SK-N-SH (cell line): ENCODE measurements at regions not wholly inside any gene's neighbourhood (a gene's known extent, or its start where the extent isn't known, plus 50 kb on each side); places are given as distances from the start of the nearest gene placed in this dataset.

ENCODE experiments used
- CTCF ChIA-PET: fragments of 300-600, 350-600 bp; formaldehyde crosslinking; extraction: SDS; loops from one replicate; lab custom pipeline; 2021; lab: Yijun Ruan, JAX
- POLR2A ChIA-PET: fragments of 350-600 bp; sonication (Branson Sonifier 250); formaldehyde crosslinking; extraction: SDS; loops from one replicate; lab custom pipeline; 2020; ENCODE audit warnings: antibody characterized with exemption, inconsistent platforms; lab: Yijun Ruan, JAX
- DNase-seq: peaks from one replicate; pipeline ENCODE4 v3.0.0; 2012
- H2AFZ ChIP-seq: fragments of 200-600 bp; sonication (generic); 2 replicates; pipeline ENCODE4 v1.8.1; 2016; ENCODE audit warnings: antibody characterized with exemption, mild to moderate bottlenecking, low read depth
- H3F3A ChIP-seq: fragments of 200-600 bp; sonication (generic); replicated peaks from 2 replicates; pipeline ENCODE3; 2016; ENCODE audit warnings: antibody characterized with exemption, mild to moderate bottlenecking; ENCODE audit not compliant: insufficient read depth
- H3K27ac ChIP-seq, 2 experiments: fragments of 200-500 bp in 1 of 2; fragments of 200-600 bp in 1 of 2; sonication (Bioruptor generic) in 1 of 2; sonication (generic), shearing (Covaris generic) in 1 of 2; 2 replicates each; pipeline versions ENCODE4 v1.5.1 to v1.6.1; 2014 to 2016; ENCODE audit warnings: low read depth in 2 of 2, inconsistent platforms in 1 of 2, low read length in 1 of 2, mild to moderate bottlenecking in 1 of 2, mixed read lengths in 1 of 2
- H3K27me3 ChIP-seq: fragments of 200-600 bp; sonication (generic), shearing (Covaris generic); 2 replicates; pipeline ENCODE4 v1.6.1; 2016; ENCODE audit warnings: mixed run types; ENCODE audit not compliant: insufficient read depth
- H3K36me3 ChIP-seq, 2 experiments: fragments of 200-500 bp in 1 of 2; fragments of 200-600 bp in 1 of 2; sonication (Bioruptor generic) in 1 of 2; sonication (generic) in 1 of 2; replicated peaks in 1 of 2; 2 replicates each; pipeline versions ENCODE3 to v1.5.1; 2014 to 2016; ENCODE audit warnings: low read length in 1 of 2, mild to moderate bottlenecking in 1 of 2; ENCODE audit not compliant: insufficient read depth in 2 of 2, control insufficient read depth in 1 of 2
- H3K4me1 ChIP-seq, 2 experiments: fragments of 200-500 bp in 1 of 2; fragments of 200-600 bp in 1 of 2; sonication (Bioruptor generic) in 1 of 2; sonication (generic), shearing (Covaris generic) in 1 of 2; 2 replicates each; pipeline versions ENCODE4 v1.5.1 to v1.6.1; 2014 to 2016; ENCODE audit warnings: low read depth in 1 of 2, low read length in 1 of 2, mixed run types in 1 of 2; ENCODE audit not compliant: insufficient read depth in 2 of 2, control insufficient read depth in 1 of 2
- H3K4me2 ChIP-seq: fragments of 200-600 bp; sonication (generic), shearing (Covaris generic); 2 replicates; pipeline ENCODE4 v1.6.1; 2017; ENCODE audit warnings: mixed run types
- H3K4me3 ChIP-seq, 2 experiments: fragments of 200-500 bp in 1 of 2; fragments of 200-600 bp in 1 of 2; sonication (Bioruptor generic) in 1 of 2; sonication (generic), shearing (Covaris generic) in 1 of 2; 2 replicates each; pipeline versions ENCODE4 v1.5.1 to v1.8.1; 2014 to 2016; ENCODE audit warnings: low read depth in 2 of 2, inconsistent platforms in 1 of 2, low read length in 1 of 2, mild to moderate bottlenecking in 1 of 2, mixed read lengths in 1 of 2, moderate library complexity in 1 of 2
- H3K79me2 ChIP-seq: fragments of 200-600 bp; sonication (generic); 2 replicates; pipeline ENCODE4 v1.8.1; 2017; ENCODE audit warnings: mild to moderate bottlenecking; ENCODE audit not compliant: insufficient read depth
- H3K9ac ChIP-seq: fragments of 200-600 bp; sonication (generic); 2 replicates; pipeline ENCODE4 v1.6.1; 2017; ENCODE audit warnings: mixed run types
- H3K9me2 ChIP-seq: fragments of 200-600 bp; sonication (generic); 2 replicates; pipeline ENCODE4 v1.6.1; 2017; ENCODE audit warnings: mixed run types
- H3K9me3 ChIP-seq: fragments of 200-600 bp; sonication (generic); 2 replicates; pipeline ENCODE4 v1.6.1; 2017; ENCODE audit warnings: mixed run types, mild to moderate bottlenecking, moderate library complexity
- H4K20me1 ChIP-seq: fragments of 200-600 bp; sonication (generic); 2 replicates; pipeline ENCODE4 v1.6.1; 2017; ENCODE audit warnings: mild to moderate bottlenecking, mixed run types; ENCODE audit not compliant: insufficient read depth
- CHD2 ChIP-seq: fragments of 150-350 bp; IDR thresholded peaks from 2 replicates; pipeline ENCODE4 v1.6.1; 2018; ENCODE audit warnings: low read length; ENCODE audit not compliant: partially characterized antibody
- EP300 ChIP-seq, 2 experiments: IDR thresholded peaks; 2 replicates each; pipeline versions ENCODE4 v1.4.0 to v1.6.1; 2012; ENCODE audit warnings: borderline replicate concordance in 1 of 2, low read depth in 1 of 2, low read length in 1 of 2
- FOXJ3 ChIP-seq: sonication (generic); formaldehyde crosslinking; IDR thresholded peaks from 2 replicates; pipeline ENCODE4 v1.5.1; 2020; ENCODE audit warnings: mild to moderate bottlenecking, missing genetic modification reagents
- FOXM1 ChIP-seq: IDR thresholded peaks from 2 replicates; pipeline ENCODE4 v1.4.0; 2012; ENCODE audit warnings: low read depth, mild to moderate bottlenecking
- MEF2A ChIP-seq: IDR thresholded peaks from 2 replicates; pipeline ENCODE4 v1.4.0; 2012; ENCODE audit warnings: low read depth, borderline replicate concordance
- MXI1 ChIP-seq: IDR thresholded peaks from 2 replicates; pipeline ENCODE4 v1.6.1; 2012; ENCODE audit warnings: mild to moderate bottlenecking, low read depth, low read length, improper control_type of control experiment
- POLR2AphosphoS5 ChIP-seq: IDR thresholded peaks from 2 replicates; pipeline ENCODE4 v1.6.1; 2012; ENCODE audit warnings: low read depth, low read length
- RAD21 ChIP-seq: IDR thresholded peaks from 2 replicates; pipeline ENCODE4 v1.6.1; 2012; ENCODE audit warnings: mild to moderate bottlenecking, low read length
- RCOR1 ChIP-seq: fragments of 150-350 bp; IDR thresholded peaks from 2 replicates; pipeline ENCODE4 v1.6.1; 2017; ENCODE audit warnings: antibody characterized with exemption, low read length
- RFX5 ChIP-seq: IDR thresholded peaks from 2 replicates; pipeline ENCODE4 v1.6.1; 2012; ENCODE audit warnings: mild to moderate bottlenecking, improper control_type of control experiment, low read length
- RXRA ChIP-seq: IDR thresholded peaks from 2 replicates; pipeline ENCODE4 v1.4.0; 2012; ENCODE audit warnings: low read depth, mild to moderate bottlenecking, borderline replicate concordance
- SIN3A ChIP-seq: IDR thresholded peaks from 2 replicates; pipeline ENCODE4 v1.6.1; 2012; ENCODE audit warnings: low read depth, mild to moderate bottlenecking, low read length, moderate library complexity, borderline replicate concordance
- SMC3 ChIP-seq: IDR thresholded peaks from 2 replicates; pipeline ENCODE4 v1.6.1; 2012; ENCODE audit warnings: low read depth, low read length, improper control_type of control experiment
- TAF1 ChIP-seq: IDR thresholded peaks from 2 replicates; pipeline ENCODE4 v1.6.1; 2012; ENCODE audit warnings: low read depth, mild to moderate bottlenecking, low read length, moderate library complexity, borderline replicate concordance
- TCF12 ChIP-seq: IDR thresholded peaks from 2 replicates; pipeline ENCODE4 v1.4.0; 2012
- TEAD4 ChIP-seq: IDR thresholded peaks from 2 replicates; pipeline ENCODE4 v1.4.0; 2012; ENCODE audit warnings: mild to moderate bottlenecking, borderline replicate concordance; ENCODE audit not compliant: insufficient read depth
- USF1 ChIP-seq: IDR thresholded peaks from 2 replicates; pipeline ENCODE4 v1.4.0; 2012; ENCODE audit warnings: low read depth, borderline replicate concordance
- USF2 ChIP-seq: fragments of 150-350 bp; IDR thresholded peaks from 2 replicates; pipeline ENCODE4 v1.6.1; 2017; ENCODE audit warnings: antibody characterized with exemption, low read length, low read depth, borderline replicate concordance
- YY1 ChIP-seq: IDR thresholded peaks from 2 replicates; pipeline ENCODE4 v1.4.0; 2012; ENCODE audit warnings: low read depth, mild to moderate bottlenecking
- WGBS: methylation state at CpG from one replicate; pipeline ENCODE4 v1.1.6; 2017; ENCODE audit warnings: low lambda C conversion rate; 5-methylcytosine and 5-hydroxymethylcytosine counted together

DNA sequence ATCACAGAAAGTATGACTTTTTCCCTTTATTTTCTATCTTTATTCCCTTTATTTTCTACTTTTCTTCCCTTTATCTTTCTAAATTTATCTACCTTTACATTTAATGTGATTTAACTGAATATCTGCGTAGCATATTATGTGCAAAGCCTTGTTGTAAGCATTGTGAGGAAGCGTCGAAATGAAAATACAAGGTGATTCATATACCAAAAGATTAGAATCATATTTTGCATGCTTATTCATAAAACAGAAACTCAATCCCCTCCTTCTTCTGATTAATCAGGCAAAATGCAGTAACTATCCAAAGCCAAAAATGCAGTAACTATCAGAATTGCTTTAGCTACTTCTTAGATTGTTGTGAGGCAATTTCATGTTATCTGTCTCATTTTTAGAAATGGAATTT, 393.0 kb downstream of the CDH19 start (continued):
- no peak for TF ChIP-seq USF2

DNA sequence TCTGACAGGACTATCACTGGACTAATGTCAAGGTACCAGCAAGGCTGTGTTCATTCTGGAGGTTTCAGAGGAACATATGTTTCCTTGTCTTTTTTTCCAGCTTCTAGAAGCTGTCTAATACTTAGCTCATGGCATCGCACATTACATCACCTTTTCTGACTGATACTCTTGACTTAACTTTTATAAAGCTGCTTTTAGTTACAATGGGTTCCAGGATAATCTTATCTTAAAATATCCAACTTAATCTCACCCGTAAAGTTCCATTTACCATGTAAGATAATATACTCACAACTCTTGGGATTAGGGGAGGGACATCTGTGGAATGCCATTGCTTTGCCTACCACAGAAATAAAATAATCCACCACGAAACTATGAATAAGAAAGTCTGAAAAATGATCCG, 394.2 kb downstream of the CDH19 start:
- TF ChIP-seq RFX5 (no peak), RAD21 (no peak), USF1 (no peak), USF2 (no peak), TAF1 (no peak), MXI1 (no peak), YY1 (no peak), SIN3A (no peak), CHD2 (no peak), EP300 (IDR thresholded peaks at IDR 0.05; ENCODE audit: borderline replicate concordance in 1 of 2, low read depth in 1 of 2, low read length in 1 of 2) (no peak), RCOR1 (no peak), MEF2A (no peak), FOXJ3 (CRISPR knock-in tag) (no peak), POLR2AphosphoS5 (no peak), RXRA (no peak), TEAD4 (no peak), TCF12 (no peak), SMC3 (no peak), FOXM1 (no peak)
- H3K36me3 ChIP-seq = no peaks in the 10 kb centered on the region
- H3K9me2 ChIP-seq = no peaks in the 10 kb centered on the region
- no peak for DNase-seq
- WGBS = 34% methylated on average over 4 of the region's 4 CpGs
- H3K4me3 ChIP-seq = no peak overlapping the region
- H3F3A ChIP-seq = no peaks in the 10 kb centered on the region
- no peaks in the 10 kb centered on the region for H3K79me2 ChIP-seq
- POLR2A ChIA-PET = no interaction called here
- no peak overlapping the region for H2AFZ ChIP-seq
- H3K9me3 ChIP-seq = no peaks in the 10 kb centered on the region
- CTCF ChIA-PET = interaction anchor here (1.2 kb wide), 1 partner anchor 9 kb away, joined by 4 read pairs; no protein-coding TSS in a partner anchor
- H3K4me1 ChIP-seq = no peaks in the 10 kb centered on the region
- no peaks in the 10 kb centered on the region for H4K20me1 ChIP-seq
- H3K4me2 ChIP-seq = no peak overlapping the region
- no peaks in the 10 kb centered on the region for H3K27me3 ChIP-seq
- no peak overlapping the region for H3K9ac ChIP-seq
- H3K27ac ChIP-seq = no peak overlapping the region
